GM18520 (cell line): ENCODE measurements at regions not wholly inside any gene's neighbourhood (a gene's known extent, or its start where the extent isn't known, plus 50 kb on each side); places are given as distances from the start of the nearest gene placed in this dataset.

Source experiments
- ATAC-seq: cut with Tn5 transposase; IDR thresholded peaks from one replicate; pipeline ENCODE4 v1.9.1; 2021; ENCODE audit not compliant: unreplicated experiment

DNA sequence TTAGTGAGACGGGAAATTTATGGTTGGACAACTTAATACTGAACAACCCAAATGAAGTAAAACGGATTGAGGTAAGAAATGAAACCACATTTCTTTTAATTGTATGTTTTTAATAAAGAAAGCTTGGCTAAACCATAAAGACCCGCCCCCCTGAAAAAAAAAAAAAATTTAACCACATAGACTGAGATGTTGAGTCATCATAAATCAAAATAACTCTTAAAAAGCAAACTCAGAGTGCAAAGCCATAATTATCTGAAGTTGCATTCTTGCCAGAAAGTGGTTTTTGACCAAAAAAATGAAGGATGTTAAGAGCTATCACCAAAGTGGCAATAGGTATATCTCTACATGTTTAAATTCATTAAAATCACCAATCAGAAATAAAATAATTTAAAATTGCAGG, 101.8 kb upstream of the COL21A1 start:
- ATAC-seq = no peak

DNA sequence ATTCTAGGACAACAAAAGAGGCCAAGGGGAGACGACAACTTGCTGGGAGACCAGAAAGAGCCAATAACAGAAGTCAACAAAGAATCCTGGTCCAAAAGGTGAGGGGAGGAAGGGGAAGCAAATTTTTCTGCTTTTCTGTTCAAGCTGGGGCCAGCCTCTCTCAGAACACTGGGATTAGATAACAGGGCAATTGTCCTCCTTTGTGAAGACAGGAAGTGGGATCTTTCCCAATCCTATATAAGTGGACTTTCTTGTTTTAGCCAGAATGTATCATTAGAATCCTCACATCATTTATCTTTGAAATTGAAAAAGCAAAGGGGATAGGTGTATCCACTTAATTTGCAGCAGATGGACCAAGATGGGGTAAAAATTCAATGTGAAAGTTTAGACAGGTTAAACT, 101.2 kb upstream of the COL21A1 start:
- ATAC-seq = no peak

- ATAC-seq = no peak
Measured at GRCh38 chr6:56347526-56347925, 100.1 kb upstream of the COL21A1 start.

DNA sequence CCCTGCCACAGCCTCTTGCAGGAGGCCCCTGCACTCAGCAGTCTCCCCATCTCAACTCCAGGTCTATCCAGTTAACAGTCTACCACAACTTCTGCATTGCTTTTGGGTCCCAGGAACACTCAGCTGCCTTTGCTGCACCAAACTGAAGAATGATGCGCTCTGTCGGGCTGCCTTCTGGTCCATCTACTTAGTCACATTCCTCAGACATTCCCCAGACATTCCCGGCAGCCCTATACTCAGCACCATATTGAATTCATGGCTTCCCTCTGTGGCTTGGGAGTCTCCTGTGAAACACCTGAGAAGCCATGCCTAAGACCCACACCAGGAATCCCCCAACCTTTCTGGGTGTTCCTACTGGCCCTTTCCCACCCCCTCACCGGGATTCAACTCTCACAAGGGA, 99.6 kb upstream of the COL21A1 start:
- no peak for ATAC-seq

DNA sequence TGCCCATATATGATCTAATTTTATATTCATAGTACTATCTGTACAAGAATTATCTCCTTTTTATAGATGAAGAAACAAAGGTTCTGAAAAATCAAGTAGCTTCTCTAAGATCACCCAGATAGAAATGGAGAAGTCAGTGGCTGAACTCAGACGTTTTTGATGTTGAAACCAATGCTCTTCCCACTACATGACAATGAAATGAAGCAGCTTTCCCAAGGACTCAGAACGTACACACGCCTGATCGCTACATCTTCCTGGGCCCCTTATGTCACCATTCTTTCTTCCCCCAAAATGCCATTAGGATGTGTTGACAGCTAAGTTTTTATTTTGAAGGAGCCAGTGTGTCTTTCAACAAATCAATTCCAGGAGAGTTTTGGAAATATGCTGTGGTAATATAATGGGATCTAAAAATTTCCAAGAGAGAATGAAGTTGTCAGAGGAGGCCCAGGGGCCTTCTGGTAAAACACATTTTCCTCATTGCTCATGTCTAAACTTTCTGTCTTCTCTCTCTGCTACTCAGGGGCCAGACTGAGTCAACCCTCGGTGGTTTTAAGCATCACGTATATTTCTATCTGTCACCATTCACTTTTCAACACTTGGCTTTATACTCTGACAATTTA, 98.1 kb upstream of the COL21A1 start:
- no peak for ATAC-seq

DNA sequence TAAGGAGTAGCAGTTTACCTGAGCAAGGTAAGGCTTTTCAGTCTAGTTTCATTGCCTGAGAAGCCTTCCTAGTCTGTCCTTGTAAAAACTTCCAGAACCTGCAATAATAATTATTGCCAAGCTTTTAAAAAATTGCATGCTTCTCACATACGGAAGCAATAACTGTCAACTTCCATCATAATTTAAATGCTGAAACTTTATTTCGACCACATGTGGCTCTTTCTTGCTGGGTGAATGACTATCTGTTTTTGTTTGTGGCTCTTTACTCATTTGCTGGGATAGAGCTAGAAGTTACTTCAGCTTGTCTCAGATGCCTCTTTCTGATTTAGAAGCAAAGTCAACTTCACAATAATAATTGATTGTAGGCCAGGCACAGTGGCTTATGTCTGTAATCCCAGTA, 95.9 kb upstream of the COL21A1 start:
- ATAC-seq = no peak

GRCh38 chr6:56339524-56339923, 92.1 kb upstream of the COL21A1 start:
- no peak for ATAC-seq

- ATAC-seq = no peak
Measured at GRCh38 chr6:56335726-56336125, 88.3 kb upstream of the COL21A1 start.

DNA sequence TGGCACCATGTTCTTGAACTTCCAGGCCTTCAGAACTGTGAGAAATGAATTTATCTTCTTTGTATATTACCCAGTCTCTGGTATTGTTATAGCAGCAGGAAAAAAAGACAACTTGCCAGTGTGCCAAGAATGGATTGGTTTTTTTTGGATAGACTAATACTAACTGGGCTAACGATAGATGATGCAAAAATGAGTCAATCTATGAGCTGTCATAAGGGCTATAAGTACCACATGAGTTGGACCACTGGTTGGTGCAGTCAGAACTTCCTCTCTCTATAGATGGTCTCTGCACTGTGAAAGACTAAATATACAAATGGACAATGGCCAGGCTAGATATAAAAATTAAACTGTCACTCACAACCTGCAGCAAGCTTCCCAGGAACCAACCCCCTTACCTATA, 87.6 kb upstream of the COL21A1 start:
- no peak for ATAC-seq

GRCh38 chr6:56329271-56330050, 82.1 kb upstream of the COL21A1 start:
- no peak for ATAC-seq

DNA sequence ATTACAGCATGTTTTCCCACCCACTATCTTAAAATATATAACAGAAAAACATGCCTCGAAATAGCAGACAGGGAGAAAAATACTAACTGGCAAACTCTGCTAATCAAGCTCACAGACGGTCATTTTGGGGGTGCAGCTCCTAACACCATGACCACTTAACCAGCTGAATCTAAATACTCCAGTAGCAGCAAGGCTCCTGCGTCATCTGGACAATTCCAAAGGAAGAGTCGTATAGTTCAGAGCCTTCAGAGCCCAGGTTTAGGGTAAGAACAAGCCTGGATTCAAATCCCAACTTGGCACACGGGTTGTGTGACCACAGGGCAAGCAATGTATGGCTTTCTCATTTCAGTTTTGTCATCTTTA, 81.3 kb upstream of the COL21A1 start:
- ATAC-seq = no peak

GRCh38 chr6:56327946-56328727, 80.8 kb upstream of the COL21A1 start:
- no peak for ATAC-seq

- no peak for ATAC-seq
Measured at GRCh38 chr6:56324396-56324795, 77.0 kb upstream of the COL21A1 start.

DNA sequence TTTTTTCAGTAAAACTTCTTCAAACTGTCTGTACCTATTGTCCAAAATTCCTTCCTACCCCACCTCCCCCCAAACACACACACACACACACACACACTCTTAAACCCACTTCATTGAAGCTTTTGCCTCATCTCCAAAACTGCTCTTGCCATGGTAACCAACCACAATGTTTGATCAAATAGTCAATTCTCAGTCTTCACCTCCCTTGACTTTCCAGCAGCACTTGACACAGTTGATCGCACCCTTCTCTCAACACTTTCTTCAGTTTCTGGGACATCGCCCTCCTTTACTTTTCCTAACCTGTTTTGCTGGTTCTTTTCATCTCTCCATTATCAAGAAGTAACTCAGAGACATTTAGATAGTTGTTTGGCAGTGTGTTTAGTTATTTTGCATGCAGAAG, 71.5 kb upstream of the COL21A1 start:
- ATAC-seq = no peak

DNA sequence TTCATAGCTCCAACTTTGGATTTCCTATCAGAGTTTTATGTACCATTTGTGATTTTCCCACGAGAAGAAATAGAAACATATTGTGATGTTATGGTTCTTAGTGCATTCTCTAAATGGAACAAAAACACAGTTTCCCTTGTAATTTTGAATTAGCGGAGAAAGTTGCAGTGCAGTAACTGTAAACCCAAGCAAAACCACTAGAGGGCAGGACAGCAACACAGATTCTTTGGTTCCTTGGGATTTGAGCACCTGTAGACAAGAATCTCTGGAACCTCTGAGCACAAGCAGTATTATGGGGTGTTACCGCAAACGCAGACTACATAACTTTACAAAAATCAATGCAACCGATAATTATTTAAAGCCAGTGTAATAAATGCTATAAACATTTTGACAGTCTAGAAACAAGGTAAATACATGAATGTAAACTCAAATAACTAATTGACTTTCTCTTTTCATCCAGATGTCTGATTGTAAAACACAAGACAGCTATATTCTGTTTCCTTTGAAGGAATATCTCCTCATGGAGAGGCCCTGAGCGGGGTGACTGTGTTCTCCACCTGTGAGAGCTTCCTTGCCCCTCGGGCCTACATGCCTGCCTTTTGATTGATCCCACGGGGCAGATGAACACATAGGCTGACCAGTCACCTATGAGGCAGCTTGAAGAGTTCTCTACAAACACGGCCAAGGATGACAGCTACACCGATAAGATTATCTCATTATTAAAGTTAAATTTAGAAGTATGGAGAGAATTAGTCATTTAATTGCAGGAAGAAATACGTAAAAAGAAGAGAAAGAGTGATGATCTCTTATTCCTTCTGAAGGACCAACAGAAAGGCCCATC, 67.5 kb upstream of the COL21A1 start:
- ATAC-seq = peak; percentile 32

GRCh38 chr6:56311533-56312448, 64.4 kb upstream of the COL21A1 start:
- no peak for ATAC-seq

- no peak for ATAC-seq
Measured at GRCh38 chr6:56311061-56311460, 63.7 kb upstream of the COL21A1 start.

DNA sequence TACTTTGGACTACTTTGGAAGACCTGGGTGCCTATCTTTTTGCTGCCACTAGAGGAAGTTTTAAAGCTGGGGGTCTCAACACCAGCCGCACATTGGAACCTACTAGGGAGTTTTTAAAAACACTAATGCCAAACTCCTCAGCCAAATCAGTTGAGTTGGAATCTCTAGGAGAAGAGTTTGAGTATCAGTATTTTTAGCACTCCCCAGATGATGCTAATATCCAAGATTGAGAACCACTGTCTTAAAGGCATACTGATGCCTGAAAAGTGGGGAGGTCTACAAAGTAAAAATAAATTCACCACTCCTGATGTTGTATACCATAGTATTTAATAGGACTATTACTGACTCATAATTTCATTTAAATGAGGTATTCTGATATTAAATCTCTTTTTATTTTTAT, 62.9 kb upstream of the COL21A1 start:
- no peak for ATAC-seq

- no peak for ATAC-seq
Measured at GRCh38 chr6:56299916-56300315, 52.5 kb upstream of the COL21A1 start.
